SK-N-SH (cell line): ENCODE measurements at regions not wholly inside any gene's neighbourhood (a gene's known extent, or its start where the extent isn't known, plus 50 kb on each side); places are given as distances from the start of the nearest gene placed in this dataset.
A peak's percentile ranks its signal among the peaks of the same experiment; 100 is the strongest.

Source experiments
- CTCF ChIA-PET: fragments of 300-600, 350-600 bp; formaldehyde crosslinking; extraction: SDS; loops from one replicate; lab custom pipeline; 2021; lab: Yijun Ruan, JAX
- POLR2A ChIA-PET: fragments of 350-600 bp; sonication (Branson Sonifier 250); formaldehyde crosslinking; extraction: SDS; loops from one replicate; lab custom pipeline; 2020; ENCODE audit warnings: antibody characterized with exemption, inconsistent platforms; lab: Yijun Ruan, JAX
- DNase-seq: peaks from one replicate; pipeline ENCODE4 v3.0.0; 2012
- H2AFZ ChIP-seq: fragments of 200-600 bp; sonication (generic); 2 replicates; pipeline ENCODE4 v1.8.1; 2016; ENCODE audit warnings: antibody characterized with exemption, mild to moderate bottlenecking, low read depth
- H3F3A ChIP-seq: fragments of 200-600 bp; sonication (generic); replicated peaks from 2 replicates; pipeline ENCODE3; 2016; ENCODE audit warnings: antibody characterized with exemption, mild to moderate bottlenecking; ENCODE audit not compliant: insufficient read depth
- H3K27ac ChIP-seq, 2 experiments: fragments of 200-500 bp in 1 of 2; fragments of 200-600 bp in 1 of 2; sonication (Bioruptor generic) in 1 of 2; sonication (generic), shearing (Covaris generic) in 1 of 2; 2 replicates each; pipeline versions ENCODE4 v1.5.1 to v1.6.1; 2014 to 2016; ENCODE audit warnings: low read depth in 2 of 2, inconsistent platforms in 1 of 2, low read length in 1 of 2, mild to moderate bottlenecking in 1 of 2, mixed read lengths in 1 of 2
- H3K27me3 ChIP-seq: fragments of 200-600 bp; sonication (generic), shearing (Covaris generic); 2 replicates; pipeline ENCODE4 v1.6.1; 2016; ENCODE audit warnings: mixed run types; ENCODE audit not compliant: insufficient read depth
- H3K36me3 ChIP-seq, 2 experiments: fragments of 200-500 bp in 1 of 2; fragments of 200-600 bp in 1 of 2; sonication (Bioruptor generic) in 1 of 2; sonication (generic) in 1 of 2; replicated peaks in 1 of 2; 2 replicates each; pipeline versions ENCODE3 to v1.5.1; 2014 to 2016; ENCODE audit warnings: low read length in 1 of 2, mild to moderate bottlenecking in 1 of 2; ENCODE audit not compliant: insufficient read depth in 2 of 2, control insufficient read depth in 1 of 2
- H3K4me1 ChIP-seq, 2 experiments: fragments of 200-500 bp in 1 of 2; fragments of 200-600 bp in 1 of 2; sonication (Bioruptor generic) in 1 of 2; sonication (generic), shearing (Covaris generic) in 1 of 2; 2 replicates each; pipeline versions ENCODE4 v1.5.1 to v1.6.1; 2014 to 2016; ENCODE audit warnings: low read depth in 1 of 2, low read length in 1 of 2, mixed run types in 1 of 2; ENCODE audit not compliant: insufficient read depth in 2 of 2, control insufficient read depth in 1 of 2
- H3K4me2 ChIP-seq: fragments of 200-600 bp; sonication (generic), shearing (Covaris generic); 2 replicates; pipeline ENCODE4 v1.6.1; 2017; ENCODE audit warnings: mixed run types
- H3K4me3 ChIP-seq, 2 experiments: fragments of 200-500 bp in 1 of 2; fragments of 200-600 bp in 1 of 2; sonication (Bioruptor generic) in 1 of 2; sonication (generic), shearing (Covaris generic) in 1 of 2; 2 replicates each; pipeline versions ENCODE4 v1.5.1 to v1.8.1; 2014 to 2016; ENCODE audit warnings: low read depth in 2 of 2, inconsistent platforms in 1 of 2, low read length in 1 of 2, mild to moderate bottlenecking in 1 of 2, mixed read lengths in 1 of 2, moderate library complexity in 1 of 2
- H3K79me2 ChIP-seq: fragments of 200-600 bp; sonication (generic); 2 replicates; pipeline ENCODE4 v1.8.1; 2017; ENCODE audit warnings: mild to moderate bottlenecking; ENCODE audit not compliant: insufficient read depth
- H3K9ac ChIP-seq: fragments of 200-600 bp; sonication (generic); 2 replicates; pipeline ENCODE4 v1.6.1; 2017; ENCODE audit warnings: mixed run types
- H3K9me2 ChIP-seq: fragments of 200-600 bp; sonication (generic); 2 replicates; pipeline ENCODE4 v1.6.1; 2017; ENCODE audit warnings: mixed run types
- H3K9me3 ChIP-seq: fragments of 200-600 bp; sonication (generic); 2 replicates; pipeline ENCODE4 v1.6.1; 2017; ENCODE audit warnings: mixed run types, mild to moderate bottlenecking, moderate library complexity
- H4K20me1 ChIP-seq: fragments of 200-600 bp; sonication (generic); 2 replicates; pipeline ENCODE4 v1.6.1; 2017; ENCODE audit warnings: mild to moderate bottlenecking, mixed run types; ENCODE audit not compliant: insufficient read depth
- CHD2 ChIP-seq: fragments of 150-350 bp; IDR thresholded peaks from 2 replicates; pipeline ENCODE4 v1.6.1; 2018; ENCODE audit warnings: low read length; ENCODE audit not compliant: partially characterized antibody
- FOXJ3 ChIP-seq: sonication (generic); formaldehyde crosslinking; IDR thresholded peaks from 2 replicates; pipeline ENCODE4 v1.5.1; 2020; ENCODE audit warnings: mild to moderate bottlenecking, missing genetic modification reagents
- FOXM1 ChIP-seq: IDR thresholded peaks from 2 replicates; pipeline ENCODE4 v1.4.0; 2012; ENCODE audit warnings: low read depth, mild to moderate bottlenecking
- GATA2 ChIP-seq: sonication (generic); formaldehyde crosslinking; IDR thresholded peaks from 2 replicates; pipeline ENCODE4 v1.5.0; 2020; ENCODE audit warnings: mild to moderate bottlenecking, missing genetic modification reagents
- IRF3 ChIP-seq: fragments of 150-350 bp; IDR thresholded peaks from 2 replicates; pipeline ENCODE4 v1.6.1; 2016; ENCODE audit warnings: mild to moderate bottlenecking, low read depth, low read length
- JUND ChIP-seq: IDR thresholded peaks from 2 replicates; pipeline ENCODE4 v1.4.0; 2012
- PBX3 ChIP-seq: IDR thresholded peaks from 2 replicates; pipeline ENCODE4; 2012
- RAD21 ChIP-seq: IDR thresholded peaks from 2 replicates; pipeline ENCODE4 v1.6.1; 2012; ENCODE audit warnings: mild to moderate bottlenecking, low read length
- RCOR1 ChIP-seq: fragments of 150-350 bp; IDR thresholded peaks from 2 replicates; pipeline ENCODE4 v1.6.1; 2017; ENCODE audit warnings: antibody characterized with exemption, low read length
- RFX5 ChIP-seq: IDR thresholded peaks from 2 replicates; pipeline ENCODE4 v1.6.1; 2012; ENCODE audit warnings: mild to moderate bottlenecking, improper control_type of control experiment, low read length
- SIN3A ChIP-seq: IDR thresholded peaks from 2 replicates; pipeline ENCODE4 v1.6.1; 2012; ENCODE audit warnings: low read depth, mild to moderate bottlenecking, low read length, moderate library complexity, borderline replicate concordance
- TCF12 ChIP-seq: IDR thresholded peaks from 2 replicates; pipeline ENCODE4 v1.4.0; 2012
- TEAD4 ChIP-seq: IDR thresholded peaks from 2 replicates; pipeline ENCODE4 v1.4.0; 2012; ENCODE audit warnings: mild to moderate bottlenecking, borderline replicate concordance; ENCODE audit not compliant: insufficient read depth
- WGBS: methylation state at CpG from one replicate; pipeline ENCODE4 v1.1.6; 2017; ENCODE audit warnings: low lambda C conversion rate; 5-methylcytosine and 5-hydroxymethylcytosine counted together
- TF ChIP-seq, protein P1 (sequence below): IDR thresholded peaks from 2 replicates; pipeline ENCODE4 v1.6.1; 2012; ENCODE audit warnings: mild to moderate bottlenecking, low read depth, low read length, moderate library complexity

DNA sequence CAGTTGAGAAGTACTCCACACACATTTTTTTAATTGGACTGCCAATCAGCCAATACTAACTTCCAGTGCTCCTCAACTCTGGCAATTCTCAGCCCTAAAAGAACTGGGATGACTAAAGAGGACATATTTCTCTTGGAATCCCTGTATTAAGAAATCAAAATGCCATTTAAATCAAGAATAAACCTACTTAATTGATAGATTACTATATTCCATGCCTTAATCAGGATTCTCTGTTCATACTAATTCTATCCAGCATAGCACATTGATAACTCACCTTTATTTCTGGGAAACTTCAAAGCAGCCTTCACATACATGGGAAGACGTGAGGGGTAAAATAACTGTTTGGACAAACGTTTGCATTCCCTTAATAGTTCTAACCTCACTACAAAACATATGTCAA lies 93.0 kb upstream of the DKK2 start:
- no peaks in the 10 kb centered on the region for H3K9me3 ChIP-seq
- peaks cover 0 to 20% of the 10 kb centered on the region in 2 experiments; a peak in 1 of 4 replicates for H3K4me1 ChIP-seq
- DNase-seq, result no peak
- 25% methylated on average over 2 of the region's 2 CpGs for WGBS
- H3K9ac ChIP-seq, result no peak overlapping the region
- no peaks in the 10 kb centered on the region for H3K9me2 ChIP-seq
- no peaks in the 10 kb centered on the region for H3K36me3 ChIP-seq
- H3K27me3 ChIP-seq, result no peaks in the 10 kb centered on the region
- ChIA-PET POLR2A (no interaction called here), CTCF (no interaction called here)
- H3K27ac ChIP-seq, result no peak overlapping the region
- no peaks in the 10 kb centered on the region for H3F3A ChIP-seq
- H4K20me1 ChIP-seq, result no peaks in the 10 kb centered on the region
- no peak overlapping the region for H3K4me3 ChIP-seq
- TF ChIP-seq JUND, result 0 out of 2 replicates have a peak, but pooled peaks have one; percentile 23
- TF ChIP-seq, protein P1, sequence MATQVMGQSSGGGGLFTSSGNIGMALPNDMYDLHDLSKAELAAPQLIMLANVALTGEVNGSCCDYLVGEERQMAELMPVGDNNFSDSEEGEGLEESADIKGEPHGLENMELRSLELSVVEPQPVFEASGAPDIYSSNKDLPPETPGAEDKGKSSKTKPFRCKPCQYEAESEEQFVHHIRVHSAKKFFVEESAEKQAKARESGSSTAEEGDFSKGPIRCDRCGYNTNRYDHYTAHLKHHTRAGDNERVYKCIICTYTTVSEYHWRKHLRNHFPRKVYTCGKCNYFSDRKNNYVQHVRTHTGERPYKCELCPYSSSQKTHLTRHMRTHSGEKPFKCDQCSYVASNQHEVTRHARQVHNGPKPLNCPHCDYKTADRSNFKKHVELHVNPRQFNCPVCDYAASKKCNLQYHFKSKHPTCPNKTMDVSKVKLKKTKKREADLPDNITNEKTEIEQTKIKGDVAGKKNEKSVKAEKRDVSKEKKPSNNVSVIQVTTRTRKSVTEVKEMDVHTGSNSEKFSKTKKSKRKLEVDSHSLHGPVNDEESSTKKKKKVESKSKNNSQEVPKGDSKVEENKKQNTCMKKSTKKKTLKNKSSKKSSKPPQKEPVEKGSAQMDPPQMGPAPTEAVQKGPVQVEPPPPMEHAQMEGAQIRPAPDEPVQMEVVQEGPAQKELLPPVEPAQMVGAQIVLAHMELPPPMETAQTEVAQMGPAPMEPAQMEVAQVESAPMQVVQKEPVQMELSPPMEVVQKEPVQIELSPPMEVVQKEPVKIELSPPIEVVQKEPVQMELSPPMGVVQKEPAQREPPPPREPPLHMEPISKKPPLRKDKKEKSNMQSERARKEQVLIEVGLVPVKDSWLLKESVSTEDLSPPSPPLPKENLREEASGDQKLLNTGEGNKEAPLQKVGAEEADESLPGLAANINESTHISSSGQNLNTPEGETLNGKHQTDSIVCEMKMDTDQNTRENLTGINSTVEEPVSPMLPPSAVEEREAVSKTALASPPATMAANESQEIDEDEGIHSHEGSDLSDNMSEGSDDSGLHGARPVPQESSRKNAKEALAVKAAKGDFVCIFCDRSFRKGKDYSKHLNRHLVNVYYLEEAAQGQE, result no peak
- peak; percentile 40 for TF ChIP-seq TCF12
- TF ChIP-seq IRF3, result no peak
- TF ChIP-seq PBX3, result peak; percentile 20; the same call in 1 of the 2 replicates
- TF ChIP-seq, all 33 proteins: peak for 3
- H2AFZ ChIP-seq, result no peak overlapping the region
- H3K4me2 ChIP-seq, result no peak overlapping the region
- no peaks in the 10 kb centered on the region for H3K79me2 ChIP-seq

DNA sequence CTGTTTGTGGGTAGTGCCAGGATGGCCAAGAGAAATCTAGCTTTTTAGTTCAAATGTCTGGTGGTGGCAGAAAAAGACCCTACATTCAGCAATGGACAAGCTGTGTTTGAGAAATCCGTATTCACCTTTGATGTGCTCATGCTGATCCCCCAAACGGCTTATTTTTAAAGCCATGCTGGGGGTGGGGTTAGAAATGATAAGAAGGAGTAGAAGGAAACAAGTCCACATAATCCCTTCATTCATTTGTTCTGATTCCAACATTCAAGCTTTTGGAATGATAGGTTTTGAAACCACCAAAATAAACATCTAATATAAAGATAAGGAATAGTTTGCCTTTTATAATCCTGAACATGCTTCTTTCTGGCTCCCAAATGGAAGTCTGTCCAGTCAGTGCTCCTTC lies 92.0 kb upstream of the DKK2 start:
- 98% methylated on average over 2 of the region's 2 CpGs for WGBS
- no peak overlapping the region for H3K27ac ChIP-seq
- H4K20me1 ChIP-seq, result no peaks in the 10 kb centered on the region
- H3K36me3 ChIP-seq, result no peaks in the 10 kb centered on the region
- H3F3A ChIP-seq, result no peaks in the 10 kb centered on the region
- no peaks in the 10 kb centered on the region for H3K27me3 ChIP-seq
- no peaks in the 10 kb centered on the region for H3K9me3 ChIP-seq
- H3K9me2 ChIP-seq, result no peaks in the 10 kb centered on the region
- CTCF ChIA-PET, result interaction anchor here (1.0 kb wide), 1 partner anchor 55 kb away, joined by 3 read pairs; no protein-coding TSS in a partner anchor
- H3K4me3 ChIP-seq, result no peak overlapping the region
- H3K4me2 ChIP-seq, result no peak overlapping the region
- no peak for TF ChIP-seq CHD2
- TF ChIP-seq JUND, result no peak
- TF ChIP-seq RAD21, result no peak
- no peak for TF ChIP-seq FOXJ3
- no peak for TF ChIP-seq SIN3A
- TF ChIP-seq, protein P1, result no peak
- no peak for TF ChIP-seq GATA2 (CRISPR knock-in tag)
- TF ChIP-seq TEAD4, result no peak
- no peak for TF ChIP-seq RCOR1
- no peak for TF ChIP-seq RFX5
- TF ChIP-seq FOXM1, result no peak
- DNase-seq, result no peak
- peaks cover 0 to 20% of the 10 kb centered on the region in 2 experiments; a peak in 1 of 4 replicates for H3K4me1 ChIP-seq
- H3K9ac ChIP-seq, result no peak overlapping the region
- no peak overlapping the region for H2AFZ ChIP-seq
- H3K79me2 ChIP-seq, result no peaks in the 10 kb centered on the region
- POLR2A ChIA-PET, result no interaction called here
